ENCODE measurements at regions not wholly inside any gene's neighbourhood (a gene's known extent, or its start where the extent isn't known, plus 50 kb on each side); places are given as distances from the start of the nearest gene placed in this dataset.
"Not testable (repeated sequence)": the region's sequence is repeated elsewhere in the genome, so short reads cannot be mapped to it uniquely, and the experiment has no call there.

DNA sequence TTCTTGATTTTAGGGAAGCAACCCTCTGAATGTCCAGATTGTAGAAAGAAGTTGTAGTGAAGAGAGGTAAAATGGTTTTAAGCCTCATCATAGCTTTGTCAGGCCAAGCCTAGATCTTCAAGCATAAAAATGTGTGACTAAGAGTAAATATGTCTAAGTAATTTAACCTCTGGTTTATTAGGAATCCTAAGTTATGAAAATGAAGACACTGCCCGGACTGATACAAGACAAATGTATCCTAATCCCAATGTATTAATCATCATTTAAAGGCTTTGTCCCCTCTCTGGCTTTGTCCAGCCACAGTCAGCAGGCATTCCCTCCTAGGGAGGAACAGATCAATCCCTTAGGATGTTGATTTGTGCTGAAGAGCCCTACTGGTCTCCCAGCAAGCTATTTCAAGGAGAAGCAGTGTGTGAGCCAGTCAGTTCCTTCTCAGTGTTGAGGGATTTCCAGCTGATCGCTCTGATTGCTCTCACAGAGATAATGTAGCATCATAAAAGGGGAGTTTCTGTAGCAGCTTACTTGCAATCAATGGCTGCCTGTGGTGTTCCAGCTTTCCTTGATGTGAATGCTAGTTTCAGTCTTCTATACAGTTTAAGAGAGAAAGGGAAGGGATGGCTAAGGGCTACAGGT lies 796.1 kb downstream of the EPHA4 start:
- no peak overlapping the region for H2BK120ac ChIP-seq (ENCODE audit: low read depth, low read length, poor library complexity, severe bottlenecking)
- no peaks in the 10 kb centered on the region for H4K20me1 ChIP-seq (ENCODE audit: control insufficient read depth, insufficient read depth, insufficient read length)
- Mint-ChIP-seq H3K27ac (no peak overlapping the region), H3K27me3 (ENCODE audit: low read depth) (peaks cover 54% of the 10 kb centered on the region), H3K9me3 (peaks cover 7 to 10% of the 10 kb centered on the region in 2 experiments; a peak in 4 of 5 replicates), H3K4me3 (no peak overlapping the region), H3K36me3 (ENCODE audit: insufficient read depth in 1 of 3, low read depth in 3 of 3) (peaks cover 0 to 9% (median 8%) of the 10 kb centered on the region in 3 experiments; a peak in 2 of 7 replicates), H3K4me1 (peaks cover 24 to 29% of the 10 kb centered on the region in 2 experiments)
- H3K23ac ChIP-seq (ENCODE audit: insufficient read length, low read depth, low read length): no peak overlapping the region
- H2BK5ac ChIP-seq (ENCODE audit: insufficient read length, low read length): no peak overlapping the region
- no peak overlapping the region for H3K4me2 ChIP-seq (ENCODE audit: insufficient read depth, insufficient read length, low read length)
- no peak overlapping the region for H2AK5ac ChIP-seq (ENCODE audit: insufficient read length, low read length)
- H3K79me1 ChIP-seq (ENCODE audit: insufficient read depth, low read depth, low read length, poor library complexity, severe bottlenecking): no peaks in the 10 kb centered on the region
- no peaks in the 10 kb centered on the region for H3K9me3 ChIP-seq (ENCODE audit: control insufficient read depth, low read depth, low read length)
- no peak overlapping the region for H3T11ph ChIP-seq (ENCODE audit: low read length)
- H3K9ac ChIP-seq (ENCODE audit: extremely low read depth, insufficient read length, low read length): no peak overlapping the region
- H4K91ac ChIP-seq (ENCODE audit: insufficient read length, low read depth, low read length): no peak overlapping the region
- no peak overlapping the region for H2BK12ac ChIP-seq (ENCODE audit: insufficient read length, low read depth, low read length)
- H3K14ac ChIP-seq (ENCODE audit: insufficient read depth, low read length): no peak overlapping the region
- no peak overlapping the region for H4K8ac ChIP-seq (replicated peaks; ENCODE audit: insufficient read length, low read depth, low read length)
- H2AFZ ChIP-seq (ENCODE audit: low read length): no peak overlapping the region
- no peak overlapping the region for H4K5ac ChIP-seq (ENCODE audit: insufficient read length, low read depth, low read length)
- no peak overlapping the region for H3K27ac ChIP-seq (ENCODE audit: insufficient read length, low read depth, low read length)
- no peak overlapping the region for H2BK15ac ChIP-seq (ENCODE audit: low read depth, low read length)
- H3K27me3 ChIP-seq (ENCODE audit: insufficient read depth, low read length): no peaks in the 10 kb centered on the region
- H3K56ac ChIP-seq (ENCODE audit: insufficient read length, low read depth, low read length): no peak overlapping the region
- H2BK20ac ChIP-seq (ENCODE audit: low read depth, low read length, poor library complexity, severe bottlenecking): no peak overlapping the region
- no peak for DNase-seq
- TF ChIP-seq, protein P1, sequence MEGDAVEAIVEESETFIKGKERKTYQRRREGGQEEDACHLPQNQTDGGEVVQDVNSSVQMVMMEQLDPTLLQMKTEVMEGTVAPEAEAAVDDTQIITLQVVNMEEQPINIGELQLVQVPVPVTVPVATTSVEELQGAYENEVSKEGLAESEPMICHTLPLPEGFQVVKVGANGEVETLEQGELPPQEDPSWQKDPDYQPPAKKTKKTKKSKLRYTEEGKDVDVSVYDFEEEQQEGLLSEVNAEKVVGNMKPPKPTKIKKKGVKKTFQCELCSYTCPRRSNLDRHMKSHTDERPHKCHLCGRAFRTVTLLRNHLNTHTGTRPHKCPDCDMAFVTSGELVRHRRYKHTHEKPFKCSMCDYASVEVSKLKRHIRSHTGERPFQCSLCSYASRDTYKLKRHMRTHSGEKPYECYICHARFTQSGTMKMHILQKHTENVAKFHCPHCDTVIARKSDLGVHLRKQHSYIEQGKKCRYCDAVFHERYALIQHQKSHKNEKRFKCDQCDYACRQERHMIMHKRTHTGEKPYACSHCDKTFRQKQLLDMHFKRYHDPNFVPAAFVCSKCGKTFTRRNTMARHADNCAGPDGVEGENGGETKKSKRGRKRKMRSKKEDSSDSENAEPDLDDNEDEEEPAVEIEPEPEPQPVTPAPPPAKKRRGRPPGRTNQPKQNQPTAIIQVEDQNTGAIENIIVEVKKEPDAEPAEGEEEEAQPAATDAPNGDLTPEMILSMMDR (conservative IDR thresholded peaks at IDR 0.05): no peak
- no peak overlapping the region for H3K4ac ChIP-seq (ENCODE audit: low read depth, low read length)
- no CpG with 5 or more reads among the region's 2 CpGs for WGBS (ENCODE audit: extremely low coverage, insufficient read length, low lambda C conversion rate)
- no peaks in the 10 kb centered on the region for H3K79me2 ChIP-seq (ENCODE audit: insufficient read depth, low read length)
- no peaks in the 10 kb centered on the region for H3K4me1 ChIP-seq (ENCODE audit: insufficient read depth, low read length)
- H3K18ac ChIP-seq (ENCODE audit: insufficient read length, low read depth, low read length): no peak overlapping the region
- no peaks in the 10 kb centered on the region for H3K23me2 ChIP-seq (ENCODE audit: insufficient read length, low read depth, low read length, poor library complexity, severe bottlenecking)

DNA sequence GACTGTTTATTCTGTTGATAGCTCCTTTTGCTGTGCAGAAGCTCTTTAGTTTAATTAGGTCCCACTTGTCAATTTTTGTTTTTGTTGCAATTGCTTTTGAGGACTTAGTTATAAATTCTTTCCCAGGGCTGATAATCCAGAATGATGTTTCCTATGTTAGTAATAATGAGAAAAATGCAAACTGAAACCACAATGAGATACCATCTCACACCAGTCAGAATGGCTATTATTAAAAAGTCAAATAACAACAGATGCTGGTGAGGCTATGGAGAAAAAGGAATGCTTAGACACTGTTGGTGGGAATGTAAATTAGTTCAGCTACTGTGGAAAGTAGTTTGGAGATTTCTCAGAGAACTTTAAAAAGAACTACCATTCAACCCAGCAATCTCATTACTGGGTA lies 793.0 kb downstream of the EPHA4 start:
- not testable (repeated sequence) for H4K5ac ChIP-seq (ENCODE audit: insufficient read length, low read depth, low read length); DNase-seq; H3K4ac ChIP-seq (ENCODE audit: low read depth, low read length); H3K9me3 ChIP-seq (ENCODE audit: control insufficient read depth, low read depth, low read length); H3K23me2 ChIP-seq (ENCODE audit: insufficient read length, low read depth, low read length, poor library complexity, severe bottlenecking); H3K27ac Mint-ChIP-seq; H3T11ph ChIP-seq (ENCODE audit: low read length); H2BK120ac ChIP-seq (ENCODE audit: low read depth, low read length, poor library complexity, severe bottlenecking); H4K8ac ChIP-seq (replicated peaks; ENCODE audit: insufficient read length, low read depth, low read length); H3K27ac ChIP-seq (ENCODE audit: insufficient read length, low read depth, low read length); H2BK5ac ChIP-seq (ENCODE audit: insufficient read length, low read length); H3K79me1 ChIP-seq (ENCODE audit: insufficient read depth, low read depth, low read length, poor library complexity, severe bottlenecking); H3K9ac ChIP-seq (ENCODE audit: extremely low read depth, insufficient read length, low read length); H2BK15ac ChIP-seq (ENCODE audit: low read depth, low read length); H4K20me1 ChIP-seq (ENCODE audit: control insufficient read depth, insufficient read depth, insufficient read length); H3K18ac ChIP-seq (ENCODE audit: insufficient read length, low read depth, low read length); H2AK5ac ChIP-seq (ENCODE audit: insufficient read length, low read length); H4K91ac ChIP-seq (ENCODE audit: insufficient read length, low read depth, low read length); H3K79me2 ChIP-seq (ENCODE audit: insufficient read depth, low read length); H3K23ac ChIP-seq (ENCODE audit: insufficient read length, low read depth, low read length); H3K14ac ChIP-seq (ENCODE audit: insufficient read depth, low read length); H3K27me3 ChIP-seq (ENCODE audit: insufficient read depth, low read length); H3K4me1 ChIP-seq (ENCODE audit: insufficient read depth, low read length); H2BK20ac ChIP-seq (ENCODE audit: low read depth, low read length, poor library complexity, severe bottlenecking); H3K4me2 ChIP-seq (ENCODE audit: insufficient read depth, insufficient read length, low read length); H2BK12ac ChIP-seq (ENCODE audit: insufficient read length, low read depth, low read length); H3K4me3 Mint-ChIP-seq; H2AFZ ChIP-seq (ENCODE audit: low read length); H3K56ac ChIP-seq (ENCODE audit: insufficient read length, low read depth, low read length)
- Mint-ChIP-seq H3K36me3 (ENCODE audit: insufficient read depth in 1 of 3, low read depth in 3 of 3) (peaks cover 0 to 10% (median 8%) of the 10 kb centered on the region in 3 experiments; a peak in 2 of 7 replicates), H3K27me3 (ENCODE audit: low read depth) (peaks cover 67% of the 10 kb centered on the region), H3K9me3 (peaks cover 10 to 12% of the 10 kb centered on the region in 2 experiments; a peak in 4 of 5 replicates), H3K4me1 (peaks cover 29 to 35% of the 10 kb centered on the region in 2 experiments)
